ENCODE measurements at regions not wholly inside any gene's neighbourhood (a gene's known extent, or its start where the extent isn't known, plus 50 kb on each side); places are given as distances from the start of the nearest gene placed in this dataset.

- Histone ChIP-seq H3K27ac (no peak overlapping the region), H3K36me3 (no peaks in the 10 kb centered on the region), H3K4me3 (no peak overlapping the region), H3K4me1 (no peaks in the 10 kb centered on the region), H3K27me3 (no peaks in the 10 kb centered on the region), H3K9me3 (no peaks in the 10 kb centered on the region)
- intact Hi-C loops (cut with DNase I; ENCODE audit: low total_unique reads), result no loop called here
- TF ChIP-seq CTCF (IDR thresholded peaks at IDR 0.05) (no peak), POLR2A (IDR thresholded peaks at IDR 0.05) (no peak)
- DNase-seq, result no peak
These were observed 150.1 kb upstream of the NUDT10 start for GRCh38 chrX:51182545-51182944.

- TF ChIP-seq CTCF (IDR thresholded peaks at IDR 0.05) (no peak), POLR2A (IDR thresholded peaks at IDR 0.05) (no peak)
- Histone ChIP-seq H3K36me3 (no peaks in the 10 kb centered on the region), H3K27me3 (no peaks in the 10 kb centered on the region), H3K4me1 (no peaks in the 10 kb centered on the region), H3K27ac (no peak overlapping the region), H3K9me3 (peaks cover 0 to 2% of the 10 kb centered on the region in 2 donors), H3K4me3 (no peak overlapping the region)
- no peak for DNase-seq
- intact Hi-C loops (cut with DNase I; ENCODE audit: low total_unique reads), result no loop called here
These were observed 140.5 kb upstream of the NUDT10 start for GRCh38 chrX:51192104-51192503.

DNA sequence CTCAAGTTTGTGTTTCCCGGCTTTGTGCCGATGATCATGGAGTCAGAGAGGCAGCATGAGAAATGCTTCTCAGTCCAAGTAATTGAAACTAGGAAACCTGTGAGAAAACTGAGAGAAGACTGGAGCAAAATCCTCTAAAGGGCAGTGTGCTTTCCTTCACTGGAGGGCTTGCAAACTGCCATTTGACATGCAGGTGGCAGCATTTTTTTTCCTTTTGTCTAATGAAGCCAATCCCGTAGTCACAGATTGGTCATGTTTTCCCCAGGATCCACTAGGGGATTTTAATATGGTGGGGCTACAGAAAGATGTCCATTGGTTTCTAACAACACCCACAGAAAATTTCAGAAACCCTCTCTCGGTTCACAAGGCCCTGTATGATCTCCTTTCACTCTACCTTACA, 117.4 kb upstream of the NUDT10 start:
- Histone ChIP-seq H3K36me3 (no peaks in the 10 kb centered on the region), H3K9me3 (no peaks in the 10 kb centered on the region), H3K27me3 (no peaks in the 10 kb centered on the region), H3K4me1 (no peaks in the 10 kb centered on the region), H3K4me3 (no peak overlapping the region), H3K27ac (no peak overlapping the region)
- intact Hi-C loops (cut with DNase I; ENCODE audit: low total_unique reads), result no loop called here
- TF ChIP-seq POLR2A (IDR thresholded peaks at IDR 0.05), result no peak
- TF ChIP-seq CTCF (IDR thresholded peaks at IDR 0.05), result no peak
- no peak for DNase-seq

DNA sequence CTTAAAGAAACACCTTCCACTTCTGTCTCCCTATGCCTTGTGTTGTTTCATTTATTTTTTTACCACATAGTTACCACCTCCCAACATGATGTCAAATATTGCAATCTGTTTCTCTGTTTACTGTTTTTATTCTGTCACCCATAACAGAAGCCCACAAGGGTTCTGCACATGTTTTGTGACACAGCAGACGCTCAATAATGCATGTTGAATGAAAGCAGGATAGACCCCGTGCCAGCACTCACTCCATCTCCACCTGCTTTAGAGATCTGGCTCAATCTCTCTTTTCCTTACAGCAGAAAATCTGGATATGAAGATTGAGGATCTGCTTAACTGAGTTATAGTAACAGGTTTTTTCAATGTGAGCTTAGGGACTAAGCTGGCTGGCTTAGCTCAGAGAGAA, 116.8 kb upstream of the NUDT10 start:
- no peaks in the 10 kb centered on the region for H3K9me3 ChIP-seq
- no peak overlapping the region for H3K4me3 ChIP-seq
- H3K27ac ChIP-seq, result no peak overlapping the region
- no peak for DNase-seq
- no peaks in the 10 kb centered on the region for H3K27me3 ChIP-seq
- intact Hi-C loops (cut with DNase I; ENCODE audit: low total_unique reads), result no loop called here
- no peaks in the 10 kb centered on the region for H3K4me1 ChIP-seq
- H3K36me3 ChIP-seq, result no peaks in the 10 kb centered on the region
- TF ChIP-seq CTCF (IDR thresholded peaks at IDR 0.05) (no peak), POLR2A (IDR thresholded peaks at IDR 0.05) (no peak)

GRCh38 chrX:51242212-51242611, 90.4 kb upstream of the NUDT10 start:
- H3K4me1 ChIP-seq, result no peaks in the 10 kb centered on the region
- no peaks in the 10 kb centered on the region for H3K36me3 ChIP-seq
- no peak overlapping the region for H3K27ac ChIP-seq
- DNase-seq, result no peak
- H3K9me3 ChIP-seq, result peaks cover 0 to 6% of the 10 kb centered on the region in 2 donors
- no peaks in the 10 kb centered on the region for H3K27me3 ChIP-seq
- intact Hi-C loops (cut with DNase I; ENCODE audit: low total_unique reads), result no loop called here
- TF ChIP-seq POLR2A (IDR thresholded peaks at IDR 0.05) (no peak), CTCF (IDR thresholded peaks at IDR 0.05) (no peak)
- no peak overlapping the region for H3K4me3 ChIP-seq
